Activated T-helper 17 cell treated with anti-CD3 and anti-CD28 coated beads, Interleukin-2, amount 50 U/mL, for 72 hours (primary cell): ENCODE measurements at regions not wholly inside any gene's neighbourhood (a gene's known extent, or its start where the extent isn't known, plus 50 kb on each side); places are given as distances from the start of the nearest gene placed in this dataset.

Experiments used
- ATAC-seq: fragments of 150-1000 bp; cut with Tn5 transposase; replicated peaks from 2 replicates; pipeline ENCODE4 v1.10.0; 2021; ENCODE audit warnings: mild to moderate bottlenecking, moderate library complexity
- H3K27ac Mint-ChIP-seq: one replicate; pipeline ENCODE4 v1.8.0; 2022; ENCODE audit warnings: mixed read lengths
- H3K27me3 Mint-ChIP-seq: one replicate; pipeline ENCODE4 v1.8.0; 2022; ENCODE audit warnings: mixed read lengths
- H3K36me3 Mint-ChIP-seq: one replicate; pipeline ENCODE4 v1.8.0; 2022; ENCODE audit warnings: low read depth, mild to moderate bottlenecking, mixed read lengths
- H3K4me1 Mint-ChIP-seq: one replicate; pipeline ENCODE4 v1.8.0; 2022; ENCODE audit warnings: mixed read lengths
- H3K4me3 Mint-ChIP-seq: one replicate; pipeline ENCODE4 v1.8.0; 2022; ENCODE audit warnings: mild to moderate bottlenecking, mixed read lengths
- H3K9me3 Mint-ChIP-seq: one replicate; pipeline ENCODE4 v1.8.0; 2022; ENCODE audit warnings: mixed read lengths

DNA sequence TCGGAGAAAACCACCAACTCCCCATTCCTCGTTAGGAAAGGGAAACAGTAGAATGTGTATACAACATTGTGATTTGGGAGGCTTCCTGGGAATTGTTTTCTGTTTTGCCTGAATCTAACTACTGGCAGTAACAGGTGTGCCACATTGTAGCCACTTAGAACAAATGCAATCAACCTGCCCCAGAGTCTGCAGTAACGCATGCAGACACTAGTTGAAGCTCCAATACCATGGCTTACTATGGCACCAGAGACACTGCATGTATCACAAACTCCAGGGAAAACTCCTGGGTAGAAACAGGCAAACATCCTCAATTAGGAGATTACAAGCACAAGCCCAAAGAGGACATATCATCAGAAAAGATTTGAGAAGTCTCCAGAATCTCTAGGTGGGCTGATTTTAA lies 154.2 kb upstream of the NEIL3 start:
- no peak for ATAC-seq
- Mint-ChIP-seq H3K27me3 (no peaks in the 10 kb centered on the region), H3K4me3 (no peak overlapping the region), H3K4me1 (no peaks in the 10 kb centered on the region), H3K27ac (no peak overlapping the region), H3K9me3 (no peaks in the 10 kb centered on the region), H3K36me3 (no peaks in the 10 kb centered on the region)

- Mint-ChIP-seq H3K4me1 (no peaks in the 10 kb centered on the region), H3K36me3 (no peaks in the 10 kb centered on the region), H3K4me3 (no peak overlapping the region), H3K9me3 (no peaks in the 10 kb centered on the region), H3K27me3 (no peaks in the 10 kb centered on the region), H3K27ac (no peak overlapping the region)
- ATAC-seq = no peak
Observed at GRCh38 chr4:177159600-177159999, 150.1 kb upstream of the NEIL3 start.

DNA sequence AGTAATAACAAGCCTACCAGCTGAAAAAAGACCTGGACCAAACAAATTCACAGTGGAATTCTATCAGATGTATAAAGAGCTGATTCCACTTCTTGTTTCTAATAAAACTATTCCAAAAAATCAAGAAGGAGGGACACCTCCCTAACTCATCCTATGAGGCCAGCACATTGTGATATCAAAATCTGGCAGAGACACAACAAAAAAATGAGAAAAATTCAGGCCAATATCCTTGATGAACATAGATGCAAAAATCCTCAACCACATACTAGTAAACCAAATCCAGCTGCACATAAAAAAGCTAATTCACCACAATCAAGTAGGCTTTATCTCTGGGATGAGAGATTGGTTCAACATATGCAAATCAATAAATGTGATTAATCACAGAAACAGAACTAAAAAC lies 147.9 kb upstream of the NEIL3 start:
- no peaks in the 10 kb centered on the region for H3K9me3 Mint-ChIP-seq
- no peaks in the 10 kb centered on the region for H3K36me3 Mint-ChIP-seq
- no peaks in the 10 kb centered on the region for H3K27me3 Mint-ChIP-seq
- ATAC-seq = no peak
- no peaks in the 10 kb centered on the region for H3K4me1 Mint-ChIP-seq
- H3K27ac Mint-ChIP-seq = no peak overlapping the region
- H3K4me3 Mint-ChIP-seq = no peak overlapping the region

GRCh38 chr4:177163532-177163931 lies 146.1 kb upstream of the NEIL3 start:
- Mint-ChIP-seq H3K27ac (no peak overlapping the region), H3K9me3 (no peaks in the 10 kb centered on the region), H3K36me3 (no peaks in the 10 kb centered on the region), H3K4me3 (no peak overlapping the region), H3K27me3 (no peaks in the 10 kb centered on the region), H3K4me1 (no peaks in the 10 kb centered on the region)
- no peak for ATAC-seq

GRCh38 chr4:177171588-177171987 lies 138.1 kb upstream of the NEIL3 start:
- H3K4me3 Mint-ChIP-seq = no peak overlapping the region
- H3K27me3 Mint-ChIP-seq = no peaks in the 10 kb centered on the region
- no peaks in the 10 kb centered on the region for H3K36me3 Mint-ChIP-seq
- H3K9me3 Mint-ChIP-seq = no peaks in the 10 kb centered on the region
- no peak overlapping the region for H3K27ac Mint-ChIP-seq
- ATAC-seq = no peak
- H3K4me1 Mint-ChIP-seq = no peaks in the 10 kb centered on the region

GRCh38 chr4:177175473-177175872 lies 134.2 kb upstream of the NEIL3 start:
- Mint-ChIP-seq H3K36me3 (no peaks in the 10 kb centered on the region), H3K4me3 (no peak overlapping the region), H3K27me3 (no peaks in the 10 kb centered on the region), H3K9me3 (no peaks in the 10 kb centered on the region), H3K4me1 (no peaks in the 10 kb centered on the region), H3K27ac (no peak overlapping the region)
- no peak for ATAC-seq

- no peak overlapping the region for H3K4me3 Mint-ChIP-seq
- no peaks in the 10 kb centered on the region for H3K4me1 Mint-ChIP-seq
- H3K9me3 Mint-ChIP-seq = no peaks in the 10 kb centered on the region
- ATAC-seq = no peak
- no peak overlapping the region for H3K27ac Mint-ChIP-seq
- H3K27me3 Mint-ChIP-seq = no peaks in the 10 kb centered on the region
- no peaks in the 10 kb centered on the region for H3K36me3 Mint-ChIP-seq
Observed at GRCh38 chr4:177177541-177178081, 132.1 kb upstream of the NEIL3 start.

DNA sequence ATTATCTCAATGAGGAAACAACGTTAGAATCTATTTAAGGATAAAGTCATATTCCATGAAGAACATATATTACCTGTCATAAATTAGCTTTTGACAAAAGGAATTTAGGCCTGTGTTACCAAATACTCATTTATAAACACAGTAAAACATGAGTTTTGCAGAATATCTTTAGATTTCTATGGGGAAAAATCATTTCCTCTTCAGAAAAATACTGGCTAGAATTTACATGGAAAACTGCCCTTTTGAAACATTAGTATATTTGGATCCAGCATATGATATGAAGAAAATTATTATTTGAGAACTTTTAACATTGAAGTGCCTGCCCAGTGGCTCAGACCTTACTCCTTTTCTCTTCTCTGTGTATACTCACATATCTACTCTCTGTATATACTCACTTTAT lies 131.4 kb upstream of the NEIL3 start:
- ATAC-seq = no peak
- no peaks in the 10 kb centered on the region for H3K27me3 Mint-ChIP-seq
- H3K4me1 Mint-ChIP-seq = no peaks in the 10 kb centered on the region
- no peak overlapping the region for H3K27ac Mint-ChIP-seq
- H3K4me3 Mint-ChIP-seq = no peak overlapping the region
- H3K9me3 Mint-ChIP-seq = no peaks in the 10 kb centered on the region
- H3K36me3 Mint-ChIP-seq = no peaks in the 10 kb centered on the region

- Mint-ChIP-seq H3K27ac (no peak overlapping the region), H3K4me3 (no peak overlapping the region), H3K27me3 (no peaks in the 10 kb centered on the region), H3K9me3 (no peaks in the 10 kb centered on the region), H3K4me1 (no peaks in the 10 kb centered on the region), H3K36me3 (no peaks in the 10 kb centered on the region)
- no peak for ATAC-seq
Observed at GRCh38 chr4:177182166-177182565, 127.5 kb upstream of the NEIL3 start.

DNA sequence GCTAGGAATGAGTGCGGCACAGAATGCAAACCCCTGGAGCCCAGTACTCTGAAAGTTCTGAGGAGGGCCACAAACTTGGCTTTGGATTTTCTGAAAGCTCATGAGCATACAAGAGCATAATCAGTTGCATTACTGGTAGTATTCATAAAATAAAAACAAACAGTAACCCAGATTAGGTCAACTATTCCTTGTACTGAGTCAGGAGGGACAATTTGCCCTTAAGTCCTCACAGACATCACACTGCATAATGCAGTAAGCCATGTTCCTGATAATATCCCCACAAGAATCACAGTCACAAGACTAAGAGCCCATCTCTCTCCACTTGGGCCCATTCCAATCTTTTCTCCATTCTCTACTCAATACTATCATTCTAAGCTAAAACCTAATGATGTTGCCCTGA lies 126.9 kb upstream of the NEIL3 start:
- no peaks in the 10 kb centered on the region for H3K9me3 Mint-ChIP-seq
- no peaks in the 10 kb centered on the region for H3K27me3 Mint-ChIP-seq
- no peaks in the 10 kb centered on the region for H3K36me3 Mint-ChIP-seq
- no peak overlapping the region for H3K27ac Mint-ChIP-seq
- no peak for ATAC-seq
- no peak overlapping the region for H3K4me3 Mint-ChIP-seq
- no peaks in the 10 kb centered on the region for H3K4me1 Mint-ChIP-seq

DNA sequence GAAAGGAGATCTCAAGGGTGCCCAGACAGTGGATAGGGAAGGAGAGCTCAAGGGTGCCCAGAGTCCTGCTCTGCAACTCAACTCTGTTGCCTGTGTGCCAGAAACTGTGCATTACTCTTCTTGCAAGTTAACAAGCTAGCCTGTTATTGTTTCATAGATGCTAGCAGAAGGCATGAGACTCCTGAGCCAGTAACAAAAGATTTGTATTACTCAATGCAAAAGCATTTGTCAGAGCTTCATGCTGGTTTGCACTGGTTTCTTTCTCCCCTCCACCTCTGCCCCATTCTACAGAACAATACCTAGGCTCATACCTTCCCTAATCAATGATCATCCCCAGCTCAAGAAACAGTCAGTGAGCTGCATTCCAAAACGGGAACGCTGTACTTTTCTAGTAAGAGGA lies 124.5 kb upstream of the NEIL3 start:
- no peak overlapping the region for H3K4me3 Mint-ChIP-seq
- no peaks in the 10 kb centered on the region for H3K4me1 Mint-ChIP-seq
- no peaks in the 10 kb centered on the region for H3K36me3 Mint-ChIP-seq
- no peaks in the 10 kb centered on the region for H3K27me3 Mint-ChIP-seq
- ATAC-seq = no peak
- H3K9me3 Mint-ChIP-seq = no peaks in the 10 kb centered on the region
- H3K27ac Mint-ChIP-seq = no peak overlapping the region

- H3K36me3 Mint-ChIP-seq = no peaks in the 10 kb centered on the region
- H3K27ac Mint-ChIP-seq = no peak overlapping the region
- no peak overlapping the region for H3K4me3 Mint-ChIP-seq
- no peaks in the 10 kb centered on the region for H3K9me3 Mint-ChIP-seq
- no peaks in the 10 kb centered on the region for H3K27me3 Mint-ChIP-seq
- no peaks in the 10 kb centered on the region for H3K4me1 Mint-ChIP-seq
- ATAC-seq = no peak
Observed at GRCh38 chr4:177185579-177185978, 124.1 kb upstream of the NEIL3 start.

- ATAC-seq = no peak
Observed at GRCh38 chr4:177187371-177187770, 122.3 kb upstream of the NEIL3 start.

DNA sequence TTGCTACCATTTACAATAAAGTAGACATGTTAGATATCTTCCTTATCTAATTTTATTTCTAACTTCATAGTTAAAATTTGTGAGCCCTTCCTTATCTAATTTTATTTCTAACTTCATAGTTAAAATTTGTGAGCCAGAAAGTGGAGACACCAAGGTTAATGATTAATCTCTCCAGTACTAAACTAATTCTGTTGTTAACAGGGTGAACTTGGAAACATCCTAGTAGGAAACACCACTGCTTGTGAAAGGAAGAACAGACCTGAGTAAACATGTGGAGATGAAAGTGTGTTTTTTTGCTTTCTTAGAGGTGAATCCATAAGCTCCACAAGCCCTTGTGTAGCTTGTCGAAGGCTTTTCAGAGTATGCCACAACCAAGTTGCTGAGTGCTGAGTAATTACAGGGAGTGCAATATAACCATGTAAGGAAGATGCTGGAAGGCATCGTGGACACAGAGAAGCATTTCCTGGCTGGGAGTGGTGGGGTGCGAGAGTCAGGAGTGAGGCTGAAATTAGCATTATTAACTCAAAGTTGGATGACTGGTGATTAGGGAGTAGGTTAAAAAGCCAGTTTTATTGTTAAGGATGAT lies 118.6 kb upstream of the NEIL3 start:
- no peaks in the 10 kb centered on the region for H3K9me3 Mint-ChIP-seq
- no peak for ATAC-seq
- no peaks in the 10 kb centered on the region for H3K4me1 Mint-ChIP-seq
- no peaks in the 10 kb centered on the region for H3K27me3 Mint-ChIP-seq
- H3K4me3 Mint-ChIP-seq = no peak overlapping the region
- no peaks in the 10 kb centered on the region for H3K36me3 Mint-ChIP-seq
- no peak overlapping the region for H3K27ac Mint-ChIP-seq

More at GRCh38 chr4:177187371-177187770, 122.3 kb upstream of the NEIL3 start:
- H3K4me1 Mint-ChIP-seq = no peaks in the 10 kb centered on the region
- no peaks in the 10 kb centered on the region for H3K36me3 Mint-ChIP-seq
- H3K27me3 Mint-ChIP-seq = no peaks in the 10 kb centered on the region
- H3K9me3 Mint-ChIP-seq = no peaks in the 10 kb centered on the region
- H3K4me3 Mint-ChIP-seq = no peak overlapping the region
- H3K27ac Mint-ChIP-seq = no peak overlapping the region

DNA sequence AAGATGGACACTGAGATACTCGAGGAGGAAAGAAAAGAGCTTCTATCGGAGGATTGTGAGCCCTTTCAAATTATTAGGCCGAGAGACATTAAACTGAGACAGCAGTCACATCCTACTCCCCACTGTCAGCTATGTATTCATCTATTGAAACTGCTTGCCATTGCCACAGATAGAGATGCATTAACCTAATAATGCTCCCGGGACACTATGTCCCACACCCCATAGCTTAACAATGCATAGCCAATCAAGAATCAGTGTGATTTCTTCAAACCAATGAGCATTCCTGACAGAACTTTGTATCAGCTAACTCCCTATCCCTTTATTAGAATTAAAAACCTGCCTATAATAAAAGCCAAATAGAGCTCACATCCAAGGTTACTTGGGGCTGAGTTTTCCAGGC lies 118.1 kb upstream of the NEIL3 start:
- Mint-ChIP-seq H3K27ac (no peak overlapping the region), H3K36me3 (no peaks in the 10 kb centered on the region), H3K4me3 (no peak overlapping the region), H3K4me1 (no peaks in the 10 kb centered on the region), H3K27me3 (no peaks in the 10 kb centered on the region), H3K9me3 (no peaks in the 10 kb centered on the region)
- no peak for ATAC-seq

DNA sequence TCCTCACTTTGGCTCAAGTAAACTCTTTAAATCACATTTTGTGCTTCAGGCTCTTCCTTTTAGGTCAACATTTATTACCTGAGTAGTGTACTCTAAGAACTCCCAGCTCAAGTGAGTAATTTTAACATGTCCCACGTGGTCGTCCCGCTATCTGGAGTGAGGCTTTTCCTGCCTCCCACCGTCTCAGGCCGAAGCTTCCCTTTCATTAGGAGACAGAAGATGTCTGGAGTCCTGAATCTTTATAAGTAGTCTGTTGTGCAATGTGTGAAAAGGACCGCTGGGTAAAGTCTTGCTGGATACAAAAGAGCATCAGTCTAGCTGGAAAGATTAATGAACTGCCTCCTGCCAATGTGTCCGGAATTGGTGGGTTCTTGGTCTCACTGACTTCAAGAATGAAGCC lies 117.7 kb upstream of the NEIL3 start:
- Mint-ChIP-seq H3K36me3 (no peaks in the 10 kb centered on the region), H3K27me3 (no peaks in the 10 kb centered on the region), H3K4me1 (no peaks in the 10 kb centered on the region), H3K4me3 (no peak overlapping the region), H3K27ac (no peak overlapping the region), H3K9me3 (peaks cover 3% of the 10 kb centered on the region)
- ATAC-seq = no peak
